H1 (cell line): ENCODE measurements at regions not wholly inside any gene's neighbourhood (a gene's known extent, or its start where the extent isn't known, plus 50 kb on each side); places are given as distances from the start of the nearest gene placed in this dataset.
A peak's percentile ranks its signal among the peaks of the same experiment; 100 is the strongest.

Experiments
- CTCF ChIA-PET: fragments of 300-600 bp; sonication (Branson Sonifier 250); formaldehyde crosslinking; loops from one replicate; lab custom pipeline; 2021; ENCODE audit not compliant: partially characterized antibody; lab: Charles Lee
- POLR2A ChIA-PET: fragments of 300-600 bp; sonication (Branson Sonifier 250); formaldehyde crosslinking; loops from one replicate; lab custom pipeline; 2021; ENCODE audit warnings: inconsistent platforms; ENCODE audit not compliant: partially characterized antibody; lab: Charles Lee
- DNase-seq, 2 experiments: peaks; one replicate each; pipeline versions ENCODE4 v3.0.0 to v3.0.0-alpha.2; 2010 to 2022; ENCODE audit warnings: low spot score in 2 of 2, low read depth in 1 of 2, mixed read lengths in 1 of 2
- FAIRE-seq: peaks from 2 replicates; lab custom pipeline; 2011; peaks lifted over from hg19 to GRCh38; lab: Jason Lieb, UNC
- H2AFZ ChIP-seq: 2 replicates; pipeline ENCODE4 v1.8.1; 2012; ENCODE audit warnings: low read length, inconsistent platforms
- H2AK5ac ChIP-seq: 2 replicates; pipeline ENCODE4 v1.6.1; 2013; ENCODE audit warnings: low read depth, low read length
- H2BK120ac ChIP-seq: replicated peaks from 2 replicates; pipeline ENCODE3; 2013; ENCODE audit warnings: low read depth, low read length, inconsistent platforms
- H2BK12ac ChIP-seq: 2 replicates; pipeline ENCODE4 v1.6.1; 2013; ENCODE audit warnings: low read depth, low read length
- H2BK15ac ChIP-seq: 2 replicates; pipeline ENCODE4 v1.6.1; 2013; ENCODE audit warnings: low read length
- H2BK20ac ChIP-seq: 2 replicates; pipeline ENCODE4 v1.6.1; 2013; ENCODE audit warnings: low read length
- H2BK5ac ChIP-seq: 2 replicates; pipeline ENCODE4 v1.6.1; 2013; ENCODE audit warnings: low read depth, low read length
- H3K14ac ChIP-seq: 2 replicates; pipeline ENCODE4 v1.6.1; 2013; ENCODE audit warnings: inconsistent platforms; ENCODE audit not compliant: insufficient read length
- H3K18ac ChIP-seq: 2 replicates; pipeline ENCODE4 v1.6.1; 2013; ENCODE audit warnings: low read length; ENCODE audit errors: extremely low read depth
- H3K23ac ChIP-seq: 2 replicates; pipeline ENCODE4 v1.6.1; 2013; ENCODE audit warnings: inconsistent platforms; ENCODE audit not compliant: insufficient read length
- H3K23me2 ChIP-seq: 2 replicates; pipeline ENCODE4 v1.6.1; 2013; ENCODE audit warnings: low read depth, low read length
- H3K27ac ChIP-seq: 2 replicates; pipeline ENCODE4 v1.6.1; 2011; ENCODE audit warnings: low read depth, low read length, inconsistent platforms
- H3K27me3 ChIP-seq, 4 experiments: replicated peaks in 1 of 4; 1 replicate in 1 of 4; 2 replicates in 3 of 4; pipeline versions ENCODE4 v1.6.1 to v1.8.1; 2011 to 2013; ENCODE audit warnings: low read length in 3 of 4, mild to moderate bottlenecking in 3 of 4, inconsistent platforms in 2 of 4, mixed read lengths in 2 of 4, moderate library complexity in 1 of 4; ENCODE audit not compliant: control insufficient read depth in 3 of 4, insufficient read depth in 3 of 4; ENCODE audit errors: extremely low read depth in 1 of 4
- H3K36me3 ChIP-seq, 4 experiments: 2 replicates each; pipeline versions ENCODE4 v1.6.1 to v1.8.1; 2011 to 2013; ENCODE audit warnings: mild to moderate bottlenecking in 4 of 4, low read length in 3 of 4, moderate library complexity in 2 of 4, control low read depth in 1 of 4, inconsistent platforms in 1 of 4; ENCODE audit not compliant: insufficient read depth in 4 of 4, control insufficient read depth in 2 of 4
- H3K4ac ChIP-seq: replicated peaks from 2 replicates; pipeline ENCODE3; 2013; ENCODE audit warnings: low read length, low read depth, mixed read lengths, inconsistent platforms; ENCODE audit not compliant: insufficient read length
- H3K4me1 ChIP-seq, 4 experiments: replicated peaks in 1 of 4; 1 replicate in 1 of 4; 2 replicates in 3 of 4; pipeline versions ENCODE4 v1.6.1 to v1.8.1; 2011 to 2013; ENCODE audit warnings: low read length in 3 of 4, inconsistent platforms in 2 of 4, mixed read lengths in 1 of 4; ENCODE audit not compliant: insufficient read depth in 4 of 4, control insufficient read depth in 3 of 4
- H3K4me2 ChIP-seq, 2 experiments: 2 replicates each; pipeline versions ENCODE4 v1.6.1 to v1.8.1; 2011 to 2013; ENCODE audit warnings: low read depth in 2 of 2, low read length in 2 of 2, control low read depth in 1 of 2, inconsistent platforms in 1 of 2, mild to moderate bottlenecking in 1 of 2; ENCODE audit not compliant: insufficient read depth in 1 of 2
- H3K4me3 ChIP-seq, 4 experiments: fragments of 200-600, 300-600 bp in 1 of 4; sonication (generic), shearing (Covaris generic), sonication (Bioruptor Twin) in 1 of 4; 2 replicates each; pipeline versions ENCODE4 v1.5.1 to v1.8.1; 2011 to 2016; ENCODE audit warnings: low read length in 4 of 4, low read depth in 3 of 4, control low read depth in 2 of 4, inconsistent platforms in 2 of 4, mild to moderate bottlenecking in 2 of 4, mixed read lengths in 1 of 4, moderate library complexity in 1 of 4; ENCODE audit not compliant: insufficient read depth in 2 of 4; ENCODE audit errors: extremely low read depth in 1 of 4
- H3K56ac ChIP-seq: replicated peaks from 2 replicates; pipeline ENCODE3; 2013; ENCODE audit warnings: low read depth, mild to moderate bottlenecking, mixed read lengths, low read length, inconsistent platforms; ENCODE audit not compliant: insufficient read length
- H3K79me1 ChIP-seq: 2 replicates; pipeline ENCODE4 v1.6.1; 2013; ENCODE audit warnings: low read depth, low read length, control low read depth
- H3K79me2 ChIP-seq, 2 experiments: 2 replicates each; pipeline versions ENCODE4 v1.6.1 to v1.8.1; 2012 to 2013; ENCODE audit warnings: low read length in 2 of 2, mild to moderate bottlenecking in 2 of 2, inconsistent platforms in 1 of 2; ENCODE audit not compliant: insufficient read depth in 2 of 2, control insufficient read depth in 1 of 2
- H3K9ac ChIP-seq, 4 experiments: replicated peaks in 1 of 4; 1 replicate in 1 of 4; 2 replicates in 3 of 4; pipeline versions ENCODE4 v1.6.1 to v1.8.1; 2011 to 2013; ENCODE audit warnings: low read depth in 3 of 4, low read length in 3 of 4, control low read depth in 2 of 4, mild to moderate bottlenecking in 2 of 4, moderate library complexity in 2 of 4, inconsistent platforms in 1 of 4; ENCODE audit errors: extremely low read depth in 1 of 4
- H3K9me3 ChIP-seq, 2 experiments: 2 replicates each; pipeline versions ENCODE4 v1.6.1 to v1.8.1; 2012 to 2013; ENCODE audit warnings: mild to moderate bottlenecking in 2 of 2, moderate library complexity in 2 of 2, control low read depth in 1 of 2, inconsistent platforms in 1 of 2, low read depth in 1 of 2, low read length in 1 of 2, mixed read lengths in 1 of 2; ENCODE audit not compliant: insufficient read depth in 2 of 2
- H4K20me1 ChIP-seq, 2 experiments: replicated peaks in 1 of 2; 2 replicates each; pipeline versions ENCODE3 to v1.8.1; 2011 to 2013; ENCODE audit warnings: inconsistent platforms in 2 of 2, low read length in 2 of 2, mild to moderate bottlenecking in 1 of 2; ENCODE audit not compliant: insufficient read depth in 2 of 2, control insufficient read depth in 1 of 2
- H4K5ac ChIP-seq: 2 replicates; pipeline ENCODE4 v1.6.1; 2013; ENCODE audit warnings: low read length, low read depth, mixed read lengths, inconsistent platforms; ENCODE audit not compliant: insufficient read length
- H4K8ac ChIP-seq: 2 replicates; pipeline ENCODE4 v1.8.0; 2013; ENCODE audit warnings: mild to moderate bottlenecking, moderate library complexity, low read length, inconsistent platforms; ENCODE audit not compliant: insufficient read depth; ENCODE audit errors: extremely low read depth
- H4K91ac ChIP-seq: replicated peaks from 2 replicates; pipeline ENCODE3; 2013; ENCODE audit warnings: low read length, mixed read lengths, inconsistent platforms; ENCODE audit not compliant: insufficient read length
- CBX5 ChIP-seq: fragments of 300-800, 300-1000 bp; sonication (generic); IDR thresholded peaks from 2 replicates; pipeline ENCODE4 v1.7.1; 2016; ENCODE audit warnings: antibody characterized with exemption, low read length, low read depth
- CEBPB ChIP-seq: IDR thresholded peaks from 2 replicates; pipeline ENCODE4 v1.6.1; 2012; ENCODE audit warnings: low read depth, low read length
- KDM4A ChIP-seq: IDR thresholded peaks from one replicate; pipeline ENCODE4 v1.7.1; 2012; ENCODE audit warnings: low read depth, mild to moderate bottlenecking, moderate library complexity, low read length, inconsistent platforms; ENCODE audit not compliant: severe bottlenecking
- WGBS, 2 experiments: shearing (Covaris generic) in 1 of 2; methylation state at CpG; one replicate each; pipeline versions ENCODE4 v1.1.6 to v1.1.7; 2013 to 2015; ENCODE audit warnings: low lambda C conversion rate in 2 of 2, mixed read lengths in 2 of 2, inconsistent platforms in 1 of 2, low coverage in 1 of 2, missing lambda C conversion rate in 1 of 2; ENCODE audit not compliant: insufficient replicate concordance in 2 of 2, insufficient coverage in 1 of 2, insufficient read length in 1 of 2; ENCODE audit errors: extremely low coverage in 1 of 2, missing lambda C conversion rate in 1 of 2; 5-methylcytosine and 5-hydroxymethylcytosine counted together

DNA sequence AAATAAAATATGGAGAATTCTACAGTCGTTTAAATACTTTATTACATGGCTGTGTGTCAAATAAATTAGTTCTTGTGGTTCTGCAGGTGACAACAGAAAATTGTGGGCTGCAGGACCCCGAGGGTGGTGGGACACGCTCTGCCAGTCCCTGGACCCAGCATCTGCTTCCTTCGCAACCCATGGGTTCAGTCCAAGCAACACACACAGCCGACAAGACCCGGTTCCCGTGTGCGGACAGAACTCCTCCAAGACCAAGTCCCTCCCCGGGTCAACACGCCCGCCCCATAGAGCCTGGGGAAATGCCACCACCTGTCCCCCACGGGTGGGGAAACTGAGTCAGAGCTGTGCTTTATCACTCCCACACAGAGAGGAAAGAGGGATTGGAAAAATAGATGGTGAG, 238.9 kb downstream of the BRD1 start:
- no peak overlapping the region for H4K91ac ChIP-seq
- H3K4me2 ChIP-seq = no peak overlapping the region
- no peak overlapping the region for H3K27ac ChIP-seq
- no peaks in the 10 kb centered on the region for H3K36me3 ChIP-seq
- H3K79me2 ChIP-seq = no peaks in the 10 kb centered on the region
- no peaks in the 10 kb centered on the region for H3K27me3 ChIP-seq
- DNase-seq = no peak
- H4K20me1 ChIP-seq = no peaks in the 10 kb centered on the region
- no peaks in the 10 kb centered on the region for H3K9me3 ChIP-seq
- no peak overlapping the region for H2BK20ac ChIP-seq
- FAIRE-seq = no peak
- no peak overlapping the region for H3K18ac ChIP-seq
- no peak overlapping the region for H3K4ac ChIP-seq
- H3K23me2 ChIP-seq = no peaks in the 10 kb centered on the region
- no peak overlapping the region for H3K4me3 ChIP-seq
- no peak overlapping the region for H3K56ac ChIP-seq
- H2AK5ac ChIP-seq = no peak overlapping the region
- POLR2A ChIA-PET = no interaction called here
- TF ChIP-seq CEBPB = no peak
- TF ChIP-seq CBX5 = no peak
- no peak for TF ChIP-seq KDM4A
- WGBS, 2 experiments = 93% methylated on average over 12 of the region's 12 CpGs; no CpG with 5 or more reads in 1 of the 2 experiments
- H2AFZ ChIP-seq = no peak overlapping the region
- no peak overlapping the region for H2BK120ac ChIP-seq
- no peaks in the 10 kb centered on the region for H3K4me1 ChIP-seq
- no peak overlapping the region for H3K9ac ChIP-seq
- CTCF ChIA-PET = interaction anchor here (0.9 to 1.3 kb wide), 4 partner anchors 39 to 155 kb away, joined by 3 to 4 read pairs (median 3); no protein-coding TSS in a partner anchor
- peak overlapping the region; percentile 75; the same call in 1 of the 2 replicates for H2BK12ac ChIP-seq
- no peak overlapping the region for H3K23ac ChIP-seq
- no peak overlapping the region for H2BK5ac ChIP-seq
- H2BK15ac ChIP-seq = no peak overlapping the region
- no peak overlapping the region for H3K14ac ChIP-seq
- H4K8ac ChIP-seq = no peak overlapping the region
- no peak overlapping the region for H4K5ac ChIP-seq
- no peaks in the 10 kb centered on the region for H3K79me1 ChIP-seq
